ENCODE measurements at regions not wholly inside any gene's neighbourhood (a gene's known extent, or its start where the extent isn't known, plus 50 kb on each side); places are given as distances from the start of the nearest gene placed in this dataset.

- TF ChIP-seq POLR2A (IDR thresholded peaks at IDR 0.05; ENCODE audit: low read depth, low read length) (no peak), RFX5 (IDR thresholded peaks at IDR 0.05; ENCODE audit: low read depth, low read length) (no peak), MAZ (IDR thresholded peaks at IDR 0.05; ENCODE audit: borderline replicate concordance, low read depth, low read length) (no peak), BHLHE40 (IDR thresholded peaks at IDR 0.05; ENCODE audit: low read depth, low read length) (no peak), SMC3 (IDR thresholded peaks at IDR 0.05; ENCODE audit: low read depth, low read length) (no peak), MAFK (IDR thresholded peaks at IDR 0.05; ENCODE audit: low read depth, low read length) (peak; percentile 60), FOS (IDR thresholded peaks at IDR 0.05; ENCODE audit: low read depth, low read length) (no peak), ELK1 (IDR thresholded peaks at IDR 0.05; ENCODE audit: borderline replicate concordance, low read depth, low read length) (no peak)
- no CpG with 5 or more reads among the region's 1 CpG for WGBS, 2 experiments (ENCODE audit: extremely low coverage in 2 of 2, insufficient read length in 1 of 2)
- DNase-seq, result no peak
Measured at GRCh38 chr4:20412072-20412471, 160.4 kb downstream of the SLIT2 start.

More at GRCh38 chr4:20412072-20412471, 160.4 kb downstream of the SLIT2 start:
- H3K27ac ChIP-seq (ENCODE audit: insufficient read depth, low read length), result no peak overlapping the region
- no peaks in the 10 kb centered on the region for H3K36me3 ChIP-seq (ENCODE audit: control insufficient read depth, insufficient read depth, low read length)
- no peak overlapping the region for H3K4me3 ChIP-seq (ENCODE audit: insufficient read depth, low read depth, low read length)
- H4K20me1 ChIP-seq (ENCODE audit: insufficient read depth, low read length), result no peaks in the 10 kb centered on the region
- no peak overlapping the region for H2BK15ac ChIP-seq (ENCODE audit: low read depth, low read length)
- H2BK5ac ChIP-seq (ENCODE audit: low read depth, low read length, poor library complexity, severe bottlenecking), result no peak overlapping the region
- no peak for ATAC-seq (ENCODE audit: low read depth)
- no peaks in the 10 kb centered on the region for H3K27me3 ChIP-seq (ENCODE audit: control insufficient read depth, insufficient read depth, low read length)
- no peaks in the 10 kb centered on the region for H3K79me1 ChIP-seq (ENCODE audit: low read depth in 1 of 2, low read length in 2 of 2)
- in situ Hi-C loops (cut with MboI; ENCODE audit: low sequenced_read_pairs) (no loop called here), intact Hi-C loops (cut with micrococcal nuclease) (no loop called here), dilution Hi-C loops (cut with HindIII; ENCODE audit: low sequenced_read_pairs, unreplicated experiment) (no loop called here)
- no peak overlapping the region for H4K5ac ChIP-seq (ENCODE audit: low read depth, low read length)
- no peak overlapping the region for H3K4ac ChIP-seq (ENCODE audit: low read depth, low read length)
- no peak overlapping the region for H2AK5ac ChIP-seq (ENCODE audit: low read depth, low read length)
- H3K9me1 ChIP-seq (ENCODE audit: insufficient read depth, low read length), result no peaks in the 10 kb centered on the region
- H3K18ac ChIP-seq (ENCODE audit: low read depth, low read length), result no peak overlapping the region
- H3K23ac ChIP-seq (ENCODE audit: low read depth, low read length), result no peak overlapping the region
- CTCF ChIA-PET, result interaction anchor here (0.7 kb wide), 1 partner anchor 225 kb away, joined by 11 read pairs; no protein-coding TSS in a partner anchor
- H2BK120ac ChIP-seq (ENCODE audit: low read depth, low read length), result no peak overlapping the region
- no peaks in the 10 kb centered on the region for H3K4me1 ChIP-seq (ENCODE audit: control insufficient read depth, insufficient read depth, low read length)
- no peaks in the 10 kb centered on the region for H3K9me3 ChIP-seq (ENCODE audit: control insufficient read depth, insufficient read depth, low read length)
- H3K56ac ChIP-seq (ENCODE audit: extremely low read depth, insufficient read depth, low read length), result no peak overlapping the region
- no peak overlapping the region for H3K14ac ChIP-seq (replicated peaks; ENCODE audit: low read depth, low read length)
- no peak overlapping the region for H4K91ac ChIP-seq (ENCODE audit: insufficient read depth, low read depth, low read length)
- BruUV-seq (replicated peaks), result no TSS peak
- H3K4me2 ChIP-seq (ENCODE audit: low read depth, low read length), result no peak overlapping the region
- POLR2A ChIA-PET (ENCODE audit: unreplicated experiment), result no interaction called here
- H2BK20ac ChIP-seq (ENCODE audit: low read depth, low read length), result no peak overlapping the region
- H3K9ac ChIP-seq (ENCODE audit: low read depth, low read length), result no peak overlapping the region
- no peak overlapping the region for H2AK9ac ChIP-seq (replicated peaks; ENCODE audit: low read depth, low read length, poor library complexity)
- no peak overlapping the region for H4K8ac ChIP-seq (ENCODE audit: low read depth in 2 of 2, low read length in 2 of 2)
- no peak overlapping the region for H2AFZ ChIP-seq (replicated peaks; ENCODE audit: low read length, poor library complexity)
